ENCODE measurements at regions not wholly inside any gene's neighbourhood (a gene's known extent, or its start where the extent isn't known, plus 50 kb on each side); places are given as distances from the start of the nearest gene placed in this dataset.

- ChIA-PET POLR2A (interaction anchor here (0.6 kb wide), 1 partner anchor 19 kb away, joined by 3 read pairs; no protein-coding TSS in a partner anchor), CTCF (interaction anchor here (1.1 to 1.8 kb wide), 2 partner anchors 9 to 68 kb away, joined by 3 to 10 read pairs; no protein-coding TSS in a partner anchor)
These were observed 197.1 kb upstream of the IGF1R start for GRCh38 chr15:98451236-98451635.

GRCh38 chr15:98452238-98452637, 196.1 kb upstream of the IGF1R start:
- CTCF ChIA-PET: interaction anchor here (1.1 to 1.8 kb wide), 4 partner anchors 10 to 30 kb away, joined by 3 to 10 read pairs (median 6); no protein-coding TSS in a partner anchor
- no TSS peak for BruUV-seq (replicated peaks)

More at GRCh38 chr15:98451236-98451635, 197.1 kb upstream of the IGF1R start:
- BruUV-seq (replicated peaks): no TSS peak
- no peak overlapping the region for H3K27ac Mint-ChIP-seq (ENCODE audit: low read depth, unreplicated experiment)
- DNase-seq (ENCODE audit: unreplicated experiment): no peak
- H3K4me1 Mint-ChIP-seq (ENCODE audit: insufficient read depth, unreplicated experiment): no peaks in the 10 kb centered on the region
- intact Hi-C loops (cut with micrococcal nuclease): no loop called here
- no peak overlapping the region for H3K4me3 Mint-ChIP-seq (ENCODE audit: unreplicated experiment)
- no peak for TF ChIP-seq CTCF (IDR thresholded peaks at IDR 0.05; ENCODE audit: unreplicated experiment)
- no peaks in the 10 kb centered on the region for H3K36me3 Mint-ChIP-seq (ENCODE audit: insufficient read depth, unreplicated experiment)
- no peaks in the 10 kb centered on the region for H3K9me3 Mint-ChIP-seq (ENCODE audit: unreplicated experiment)
- peaks cover 35% of the 10 kb centered on the region for H3K27me3 Mint-ChIP-seq (ENCODE audit: insufficient read depth, unreplicated experiment)

GRCh38 chr15:98455904-98456303, 192.4 kb upstream of the IGF1R start:
- DNase-seq (ENCODE audit: unreplicated experiment): no peak
- Mint-ChIP-seq H3K9me3 (ENCODE audit: unreplicated experiment) (peaks cover 6% of the 10 kb centered on the region), H3K4me3 (ENCODE audit: unreplicated experiment) (no peak overlapping the region), H3K27ac (ENCODE audit: low read depth, unreplicated experiment) (no peak overlapping the region), H3K27me3 (ENCODE audit: insufficient read depth, unreplicated experiment) (peaks cover 31% of the 10 kb centered on the region), H3K4me1 (ENCODE audit: insufficient read depth, unreplicated experiment) (no peaks in the 10 kb centered on the region), H3K36me3 (ENCODE audit: insufficient read depth, unreplicated experiment) (no peaks in the 10 kb centered on the region)
- CTCF ChIA-PET: interaction anchor here (0.6 to 2.5 kb wide), 9 partner anchors 11 to 634 kb away, joined by 3 to 14 read pairs (median 3); no protein-coding TSS in a partner anchor
- no peak for TF ChIP-seq CTCF (IDR thresholded peaks at IDR 0.05; ENCODE audit: unreplicated experiment)
- POLR2A ChIA-PET: interaction anchor here (0.5 kb wide), 1 partner anchor 24 kb away, joined by 3 read pairs; no protein-coding TSS in a partner anchor
- intact Hi-C loops (cut with micrococcal nuclease): no loop called here
- no TSS peak for BruUV-seq (replicated peaks)

More at GRCh38 chr15:98452238-98452637, 196.1 kb upstream of the IGF1R start:
- no peak for TF ChIP-seq CTCF (IDR thresholded peaks at IDR 0.05; ENCODE audit: unreplicated experiment)
- H3K9me3 Mint-ChIP-seq (ENCODE audit: unreplicated experiment): no peaks in the 10 kb centered on the region
- no peak overlapping the region for H3K27ac Mint-ChIP-seq (ENCODE audit: low read depth, unreplicated experiment)
- H3K36me3 Mint-ChIP-seq (ENCODE audit: insufficient read depth, unreplicated experiment): no peaks in the 10 kb centered on the region
- POLR2A ChIA-PET: no interaction called here
- H3K27me3 Mint-ChIP-seq (ENCODE audit: insufficient read depth, unreplicated experiment): peaks cover 25% of the 10 kb centered on the region
- no peaks in the 10 kb centered on the region for H3K4me1 Mint-ChIP-seq (ENCODE audit: insufficient read depth, unreplicated experiment)
- intact Hi-C loops (cut with micrococcal nuclease): no loop called here
- H3K4me3 Mint-ChIP-seq (ENCODE audit: unreplicated experiment): no peak overlapping the region
- DNase-seq (ENCODE audit: unreplicated experiment): no peak

- CTCF ChIA-PET: no interaction called here
- Mint-ChIP-seq H3K36me3 (ENCODE audit: insufficient read depth, unreplicated experiment) (no peaks in the 10 kb centered on the region), H3K27ac (ENCODE audit: low read depth, unreplicated experiment) (no peak overlapping the region), H3K4me3 (ENCODE audit: unreplicated experiment) (no peak overlapping the region), H3K27me3 (ENCODE audit: insufficient read depth, unreplicated experiment) (no peaks in the 10 kb centered on the region), H3K4me1 (ENCODE audit: insufficient read depth, unreplicated experiment) (no peaks in the 10 kb centered on the region), H3K9me3 (ENCODE audit: unreplicated experiment) (peaks cover 27% of the 10 kb centered on the region)
- TF ChIP-seq CTCF (IDR thresholded peaks at IDR 0.05; ENCODE audit: unreplicated experiment): no peak
- BruUV-seq (replicated peaks): no TSS peak
- intact Hi-C loops (cut with micrococcal nuclease): no loop called here
- POLR2A ChIA-PET: interaction anchor here (0.6 kb wide), 1 partner anchor 1137 kb away, joined by 3 read pairs; no protein-coding TSS in a partner anchor
- no peak for DNase-seq (ENCODE audit: unreplicated experiment)
These were observed 171.8 kb upstream of the IGF1R start for GRCh38 chr15:98476559-98476958.
